GM08714 (cell line): ENCODE measurements at regions not wholly inside any gene's neighbourhood (a gene's known extent, or its start where the extent isn't known, plus 50 kb on each side); places are given as distances from the start of the nearest gene placed in this dataset.

Experiments
- H3K4me3 ChIP-seq: fragments of 200-500 bp; sonication (Bioruptor generic); 2 replicates; pipeline ENCODE4 v1.5.1; 2014; ENCODE audit warnings: mild to moderate bottlenecking, low read length, inconsistent platforms
- ZNF274 ChIP-seq: IDR thresholded peaks from 2 replicates; pipeline ENCODE4 v1.6.1; 2012; ENCODE audit warnings: mild to moderate bottlenecking, low read depth, low read length

GRCh38 chr4:182067828-182068227, 175.4 kb upstream of the TENM3 start:
- no peak overlapping the region for H3K4me3 ChIP-seq
- TF ChIP-seq ZNF274, result no peak

- TF ChIP-seq ZNF274, result no peak
- H3K4me3 ChIP-seq, result no peak overlapping the region
Observed at GRCh38 chr4:182068920-182069319, 174.3 kb upstream of the TENM3 start.

GRCh38 chr4:182073278-182073677, 169.9 kb upstream of the TENM3 start:
- no peak overlapping the region for H3K4me3 ChIP-seq
- TF ChIP-seq ZNF274, result no peak

- no peak overlapping the region for H3K4me3 ChIP-seq
- no peak for TF ChIP-seq ZNF274
Observed at GRCh38 chr4:182074139-182074538, 169.1 kb upstream of the TENM3 start.

GRCh38 chr4:182074810-182075209, 168.4 kb upstream of the TENM3 start:
- TF ChIP-seq ZNF274, result no peak
- H3K4me3 ChIP-seq, result no peak overlapping the region

DNA sequence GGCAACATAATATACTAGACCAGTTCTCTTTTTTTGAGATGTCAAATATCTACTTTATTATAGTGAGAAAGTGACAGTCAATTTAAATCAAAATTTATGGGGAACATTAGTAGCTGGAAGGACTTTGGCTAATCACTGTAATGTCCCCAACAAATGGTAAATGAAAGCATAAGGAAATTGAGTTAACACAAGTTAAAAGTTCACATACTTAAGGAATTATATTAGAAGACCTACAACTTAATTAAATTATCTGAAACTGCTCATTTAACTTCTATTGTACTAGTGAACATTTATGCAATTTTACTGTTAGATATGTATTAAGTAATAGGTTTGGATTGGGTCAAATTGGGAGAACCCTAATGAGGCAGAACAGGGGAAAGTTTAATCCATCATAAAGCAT, 160.3 kb upstream of the TENM3 start:
- no peak for TF ChIP-seq ZNF274
- H3K4me3 ChIP-seq, result no peak overlapping the region

DNA sequence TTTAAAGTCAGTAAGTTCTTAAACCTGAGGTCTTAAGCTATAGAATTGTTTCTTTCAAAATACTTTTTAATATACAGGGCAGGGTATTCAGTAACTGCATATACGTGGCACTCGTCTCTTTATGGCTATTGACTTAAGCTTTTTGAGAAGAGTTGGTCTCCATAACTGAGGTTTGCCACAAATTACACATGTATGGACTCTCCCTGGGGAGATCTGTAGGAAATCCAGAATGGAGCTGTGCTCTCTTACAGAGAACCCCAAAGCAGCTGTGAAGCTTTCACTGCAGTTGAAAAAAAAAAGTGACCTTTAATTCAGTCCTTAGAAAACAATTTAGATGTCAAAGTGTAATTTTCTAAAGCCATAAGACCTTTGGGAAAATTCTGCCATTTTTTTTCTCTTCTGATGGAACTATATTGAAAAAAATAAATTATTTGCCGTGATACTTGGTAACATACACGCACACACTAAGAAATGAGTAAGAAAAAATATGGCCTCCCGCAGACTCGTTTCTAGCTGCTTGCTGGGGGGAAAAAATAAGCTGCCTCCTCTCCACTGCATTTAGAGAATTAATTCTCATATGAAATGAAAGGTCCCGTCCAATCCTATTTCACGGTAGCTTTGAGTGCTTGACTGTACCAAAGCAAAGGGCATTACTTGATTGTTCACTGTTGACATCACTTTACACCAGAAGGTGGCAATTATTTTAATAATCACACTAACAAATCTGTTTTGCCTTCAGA, 159.4 kb upstream of the TENM3 start:
- TF ChIP-seq ZNF274, result no peak
- H3K4me3 ChIP-seq, result no peak overlapping the region

GRCh38 chr4:182085051-182085480, 158.1 kb upstream of the TENM3 start:
- H3K4me3 ChIP-seq, result no peak overlapping the region
- TF ChIP-seq ZNF274, result no peak

DNA sequence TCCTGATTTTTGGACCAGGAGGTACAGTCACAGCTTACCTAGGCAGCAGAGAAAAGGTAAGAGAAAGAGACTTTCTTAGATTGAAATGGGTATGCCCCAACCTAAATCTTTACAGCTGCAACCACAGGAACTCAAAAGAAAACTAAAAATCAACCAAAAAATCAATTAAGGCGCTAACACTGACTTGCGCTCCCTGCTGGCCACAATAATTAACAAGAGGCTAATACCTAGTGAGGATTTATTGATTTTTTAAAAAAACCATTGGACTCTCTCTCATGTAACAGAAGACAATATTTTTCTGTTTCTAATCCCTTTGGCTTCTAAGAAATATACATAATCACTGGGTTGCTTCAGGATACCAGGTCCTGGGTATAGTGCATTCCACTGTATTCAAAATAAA, 153.9 kb upstream of the TENM3 start:
- H3K4me3 ChIP-seq, result no peak overlapping the region
- TF ChIP-seq ZNF274, result no peak

- no peak for TF ChIP-seq ZNF274
- H3K4me3 ChIP-seq, result no peak overlapping the region
Observed at GRCh38 chr4:182090186-182090585, 153.0 kb upstream of the TENM3 start.

- no peak overlapping the region for H3K4me3 ChIP-seq
- no peak for TF ChIP-seq ZNF274
Observed at GRCh38 chr4:182091128-182091527, 152.1 kb upstream of the TENM3 start.

- no peak for TF ChIP-seq ZNF274
- H3K4me3 ChIP-seq, result no peak overlapping the region
Observed at GRCh38 chr4:182093431-182093831, 149.8 kb upstream of the TENM3 start.

DNA sequence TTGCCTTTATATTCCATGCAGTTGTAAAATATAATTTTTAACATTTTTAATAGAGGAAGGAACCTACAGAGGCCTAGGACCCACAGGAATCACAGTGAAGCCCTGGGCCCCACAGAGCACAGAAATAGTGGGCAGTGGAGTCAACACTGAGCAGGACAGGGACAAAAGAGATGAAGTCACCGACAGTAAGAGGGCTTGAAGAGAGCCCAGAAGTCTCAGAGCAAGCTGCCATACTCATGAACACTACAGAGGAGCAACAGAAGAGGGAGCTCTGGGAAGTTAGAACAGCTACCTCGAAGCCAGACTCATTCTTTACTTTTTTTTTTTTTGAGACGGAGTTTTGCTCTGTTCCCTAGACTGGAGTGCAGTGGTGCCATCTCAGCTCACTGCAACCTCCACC, 149.3 kb upstream of the TENM3 start:
- no peak for TF ChIP-seq ZNF274
- H3K4me3 ChIP-seq, result no peak overlapping the region

- H3K4me3 ChIP-seq, result no peak overlapping the region
- no peak for TF ChIP-seq ZNF274
Observed at GRCh38 chr4:182101618-182102017, 141.6 kb upstream of the TENM3 start.

DNA sequence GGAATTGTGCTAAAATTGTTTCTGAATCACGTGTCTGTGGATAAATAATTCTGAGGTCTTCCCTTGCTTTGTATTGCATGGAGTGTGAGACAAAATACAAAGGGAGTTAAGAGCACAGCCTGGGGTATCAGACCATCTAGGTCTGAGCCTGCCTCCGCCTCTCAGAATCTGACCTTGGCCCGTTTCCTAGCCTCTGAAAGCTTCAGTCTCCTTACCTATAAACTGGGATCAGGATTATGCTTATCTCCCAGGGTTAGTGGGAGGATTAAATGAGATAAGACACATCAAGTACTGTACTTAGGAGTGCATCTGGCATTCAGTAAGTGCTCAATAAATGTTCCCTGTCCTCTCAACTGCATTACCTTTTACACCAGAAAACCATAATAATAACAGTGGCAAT, 140.6 kb upstream of the TENM3 start:
- H3K4me3 ChIP-seq, result no peak overlapping the region
- no peak for TF ChIP-seq ZNF274
